Osteoblast (primary cell): ENCODE measurements at regions not wholly inside any gene's neighbourhood (a gene's known extent, or its start where the extent isn't known, plus 50 kb on each side); places are given as distances from the start of the nearest gene placed in this dataset.
A peak's percentile ranks its signal among the peaks of the same experiment; 100 is the strongest.
"Not testable (repeated sequence)": the region's sequence is repeated elsewhere in the genome, so short reads cannot be mapped to it uniquely, and the experiment has no call there.

Experiments
- DNase-seq: peaks from one replicate; pipeline ENCODE4 v3.0.0; 2011; ENCODE audit warnings: low spot score, mixed read lengths; ENCODE audit not compliant: insufficient read length; ENCODE audit errors: missing footprints
- H2AFZ ChIP-seq: 2 replicates; pipeline ENCODE4 v1.6.0; 2011; ENCODE audit warnings: mild to moderate bottlenecking, low read length
- H3K27ac ChIP-seq: 2 replicates; pipeline ENCODE4 v1.5.1; 2011; ENCODE audit warnings: mild to moderate bottlenecking, low read depth, low read length, moderate library complexity
- H3K27me3 ChIP-seq: 2 replicates; pipeline ENCODE4 v1.6.0; 2012; ENCODE audit warnings: mild to moderate bottlenecking, control low read depth, inconsistent platforms, low read length, moderate library complexity; ENCODE audit not compliant: insufficient read depth
- H3K36me3 ChIP-seq: 2 replicates; pipeline ENCODE4 v1.5.1; 2011; ENCODE audit warnings: mild to moderate bottlenecking, low read length, control low read depth, moderate library complexity; ENCODE audit not compliant: insufficient read depth
- H3K4me1 ChIP-seq: 2 replicates; pipeline ENCODE4 v1.5.1; 2011; ENCODE audit warnings: mild to moderate bottlenecking, low read length, control low read depth, moderate library complexity; ENCODE audit not compliant: insufficient read depth
- H3K4me2 ChIP-seq: 2 replicates; pipeline ENCODE4 v1.6.0; 2011; ENCODE audit warnings: mild to moderate bottlenecking, low read length; ENCODE audit not compliant: insufficient read depth
- H3K4me3 ChIP-seq: fragments of 200-600 bp; sonication (generic); 3 replicates; pipeline ENCODE4 v1.5.1; 2012; ENCODE audit warnings: mild to moderate bottlenecking, low read length, inconsistent platforms; ENCODE audit not compliant: insufficient read depth
- H3K79me2 ChIP-seq: 2 replicates; pipeline ENCODE4 v1.6.0; 2012; ENCODE audit warnings: mild to moderate bottlenecking, low read length, control low read depth, inconsistent platforms; ENCODE audit not compliant: insufficient read depth
- H3K9me3 ChIP-seq: 2 replicates; pipeline ENCODE4 v1.5.1; 2011; ENCODE audit warnings: low read depth, low read length, control low read depth
- H4K20me1 ChIP-seq: 2 replicates; pipeline ENCODE4 v1.6.0; 2012; ENCODE audit warnings: mild to moderate bottlenecking, low read length, control low read depth; ENCODE audit not compliant: insufficient read depth

DNA sequence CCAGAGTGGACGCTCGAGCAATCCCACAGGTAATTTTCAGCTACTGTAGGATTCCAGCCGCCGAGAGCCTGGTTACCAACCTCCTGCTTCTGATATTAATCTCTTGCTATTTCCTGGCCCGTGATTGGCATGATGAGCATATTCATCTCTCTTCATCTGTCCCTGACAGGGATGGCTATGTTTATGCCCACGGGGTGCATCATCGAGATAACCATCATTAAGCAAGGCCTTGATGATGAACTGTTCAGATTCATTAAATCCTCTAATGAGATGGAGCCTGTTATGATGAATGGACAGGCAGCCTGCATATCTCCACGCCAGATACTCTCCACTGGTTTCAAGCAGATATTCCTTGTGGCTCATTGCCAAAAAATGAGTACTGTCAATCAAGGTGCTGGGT, 227.3 kb downstream of the ZNF37A start:
- not testable (repeated sequence) for H3K4me2 ChIP-seq, DNase-seq, H3K4me3 ChIP-seq, H3K36me3 ChIP-seq, H3K9me3 ChIP-seq, H3K4me1 ChIP-seq, H4K20me1 ChIP-seq, H3K27ac ChIP-seq, H3K79me2 ChIP-seq, H3K27me3 ChIP-seq, H2AFZ ChIP-seq

DNA sequence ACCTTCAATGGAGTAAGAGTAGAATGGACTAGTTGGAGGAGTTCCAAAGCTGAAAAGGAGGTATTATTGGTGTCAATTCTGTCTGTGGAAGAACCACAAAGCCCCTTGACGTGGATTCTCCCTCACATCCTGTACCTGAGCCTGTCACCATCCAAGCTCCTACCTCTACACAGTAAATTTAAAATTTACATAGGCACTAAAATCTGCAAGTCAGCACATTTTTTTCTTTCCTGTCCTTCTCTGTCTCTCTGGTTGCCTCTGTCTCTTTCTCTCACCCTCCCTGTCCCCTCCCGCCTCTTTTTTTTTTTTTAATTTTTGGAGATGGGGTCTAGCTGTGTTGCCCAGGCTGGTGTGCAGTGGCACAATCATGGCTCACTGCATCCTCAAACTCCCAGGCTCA, 236.2 kb downstream of the ZNF37A start:
- not testable (repeated sequence) for H3K36me3 ChIP-seq, H3K27me3 ChIP-seq, DNase-seq, H3K27ac ChIP-seq, H3K79me2 ChIP-seq, H4K20me1 ChIP-seq, H3K4me3 ChIP-seq, H3K9me3 ChIP-seq, H3K4me1 ChIP-seq, H2AFZ ChIP-seq, H3K4me2 ChIP-seq

DNA sequence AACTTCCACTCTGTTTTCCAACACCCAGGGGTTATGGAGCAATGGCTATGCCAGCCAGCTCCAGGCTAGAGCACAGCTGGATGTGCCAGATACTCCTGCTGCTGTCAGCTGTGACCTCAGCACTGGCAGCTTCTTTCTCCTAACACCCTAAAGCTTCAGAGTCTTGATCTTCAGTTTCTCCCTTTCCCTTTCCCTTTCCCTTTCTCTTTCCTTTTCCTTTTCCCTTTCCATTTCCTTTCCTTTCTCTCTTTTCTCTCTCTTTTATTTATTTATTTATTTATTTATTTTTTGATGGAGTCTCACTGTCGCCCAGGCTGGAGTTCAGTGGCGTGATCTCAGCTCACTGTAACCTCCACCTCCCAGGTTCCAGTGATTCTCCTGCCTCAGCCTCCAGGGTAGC, 237.0 kb downstream of the ZNF37A start:
- H3K27me3 ChIP-seq, DNase-seq, H3K4me2 ChIP-seq, H3K4me1 ChIP-seq, H3K27ac ChIP-seq, H3K36me3 ChIP-seq, H2AFZ ChIP-seq, H3K9me3 ChIP-seq, H3K79me2 ChIP-seq, H3K4me3 ChIP-seq, H4K20me1 ChIP-seq: not testable (repeated sequence)

DNA sequence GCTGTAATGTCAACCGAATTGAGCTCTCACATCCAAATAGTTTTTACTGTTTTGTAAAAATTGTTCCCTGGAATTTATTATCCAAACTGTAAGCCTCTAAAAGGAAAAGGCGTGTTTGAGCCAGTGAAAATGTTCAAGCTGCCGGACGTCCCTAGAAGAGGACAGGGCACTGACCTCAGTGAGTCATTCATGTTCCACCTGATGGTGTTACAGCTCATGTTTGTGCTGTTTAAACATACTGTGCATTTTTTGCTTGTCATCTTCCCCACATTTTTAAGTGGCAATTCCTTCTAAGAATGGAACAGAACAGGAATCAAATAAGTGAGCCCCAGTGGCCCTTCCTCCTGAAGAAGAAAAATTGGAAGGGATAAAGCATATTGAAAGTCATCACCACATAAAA, 239.6 kb downstream of the ZNF37A start:
- H3K79me2 ChIP-seq, H3K27ac ChIP-seq, H2AFZ ChIP-seq, H3K4me1 ChIP-seq, H3K36me3 ChIP-seq, H4K20me1 ChIP-seq, H3K4me2 ChIP-seq, H3K9me3 ChIP-seq, H3K27me3 ChIP-seq, H3K4me3 ChIP-seq, DNase-seq: not testable (repeated sequence)

DNA sequence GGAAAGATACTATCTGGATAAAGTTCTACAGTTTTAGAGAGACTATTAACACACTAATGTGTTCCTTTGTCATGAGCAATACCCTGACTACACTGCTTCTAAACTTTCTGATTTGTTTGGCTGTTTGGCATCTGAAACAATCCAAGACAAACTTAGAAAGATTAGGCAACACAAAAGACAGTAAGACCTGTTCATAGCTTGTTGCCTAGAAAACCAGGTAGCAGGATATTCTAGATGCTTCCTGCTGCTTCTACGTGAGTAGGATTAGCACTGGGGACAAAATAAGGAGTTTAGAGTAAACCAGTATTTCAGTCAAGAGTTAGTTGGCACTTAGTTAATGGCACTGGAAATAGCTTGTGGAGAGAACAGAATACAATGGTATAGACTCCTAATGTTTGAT, 256.5 kb downstream of the ZNF37A start:
- H3K27me3 ChIP-seq, H3K4me1 ChIP-seq, H3K27ac ChIP-seq, H2AFZ ChIP-seq, H3K36me3 ChIP-seq, H3K9me3 ChIP-seq, H3K79me2 ChIP-seq, DNase-seq, H3K4me3 ChIP-seq, H4K20me1 ChIP-seq, H3K4me2 ChIP-seq: not testable (repeated sequence)

DNA sequence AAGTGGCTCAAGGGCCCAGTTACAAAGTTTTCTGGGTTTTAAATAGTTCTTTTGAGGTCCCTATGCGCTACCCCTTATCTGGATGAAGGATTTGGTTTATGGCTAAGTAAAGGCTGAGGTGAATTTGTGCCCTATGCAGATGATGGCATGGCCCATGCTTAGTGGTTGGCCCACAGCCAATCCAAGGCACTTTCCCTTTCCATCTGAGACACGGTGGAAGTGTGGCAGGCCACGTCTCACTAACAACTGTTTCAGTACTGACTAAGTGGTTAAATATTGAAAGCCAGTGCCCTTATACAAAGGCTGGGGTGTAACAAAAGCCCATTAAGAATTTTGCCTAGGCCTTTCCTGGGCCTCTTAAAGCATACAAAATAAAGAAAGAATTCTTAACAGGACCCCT, 260.3 kb downstream of the ZNF37A start:
- H3K9me3 ChIP-seq, H2AFZ ChIP-seq, DNase-seq, H3K79me2 ChIP-seq, H3K4me2 ChIP-seq, H3K27ac ChIP-seq, H3K27me3 ChIP-seq, H4K20me1 ChIP-seq, H3K36me3 ChIP-seq, H3K4me3 ChIP-seq, H3K4me1 ChIP-seq: not testable (repeated sequence)

DNA sequence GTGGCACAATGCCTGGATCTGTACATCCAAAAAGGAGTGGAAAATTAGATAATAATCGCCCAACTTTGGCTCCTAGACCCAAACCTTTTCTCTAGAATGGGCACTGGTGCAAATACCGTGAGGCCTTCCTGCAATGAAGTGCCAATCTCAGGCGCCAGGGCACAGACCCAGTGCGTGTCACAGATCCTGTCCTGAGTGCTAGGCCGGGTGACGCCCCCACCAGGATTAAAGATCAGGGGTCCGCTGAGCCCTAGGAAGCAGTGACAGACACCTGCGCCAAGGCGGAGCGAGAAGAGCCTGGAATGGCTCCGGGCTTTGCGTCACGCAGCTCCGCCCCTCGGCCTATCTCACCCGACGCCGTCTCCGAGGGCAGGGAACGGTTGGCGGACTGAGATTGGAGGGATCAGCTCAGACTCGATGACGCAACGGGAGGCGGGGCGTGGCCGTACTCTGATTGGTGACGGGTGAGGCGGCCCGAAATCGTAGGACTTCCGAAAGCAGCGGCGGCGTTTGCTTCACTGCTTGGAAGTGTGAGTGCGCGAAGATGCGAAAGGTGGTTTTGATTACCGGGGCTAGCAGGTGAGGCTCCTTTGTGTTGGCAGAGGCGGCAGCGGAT, 261.9 kb downstream of the ZNF37A start:
- H3K27me3 ChIP-seq, H3K79me2 ChIP-seq, H4K20me1 ChIP-seq, H3K36me3 ChIP-seq, H3K4me1 ChIP-seq, DNase-seq, H3K9me3 ChIP-seq: not testable (repeated sequence)
- H3K4me2 ChIP-seq, result peak overlapping the region; percentile 79
- H3K4me3 ChIP-seq, result peak overlapping the region; percentile 72
- H2AFZ ChIP-seq, result peak overlapping the region; percentile 96
- H3K27ac ChIP-seq, result peak overlapping the region; percentile 41

DNA sequence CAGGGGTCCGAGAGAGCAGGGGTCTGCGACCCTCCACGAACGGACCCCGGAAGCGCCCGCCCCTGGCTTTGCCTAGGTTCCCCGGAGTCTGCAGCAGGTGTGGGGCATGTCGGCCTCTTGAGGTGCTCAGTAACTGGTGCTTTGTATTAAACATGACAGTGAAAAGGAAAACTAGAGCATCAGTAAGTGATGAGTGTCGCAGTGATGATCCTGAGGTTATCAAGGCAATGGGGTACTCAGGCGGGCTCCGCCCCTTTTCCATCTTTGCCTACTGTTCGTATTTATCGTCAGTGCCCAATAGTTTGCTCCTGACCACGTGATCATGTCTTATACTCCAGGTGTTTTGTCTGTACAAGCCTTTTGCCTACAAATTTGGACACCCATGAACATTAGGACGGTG, 262.4 kb downstream of the ZNF37A start:
- H3K4me2 ChIP-seq, result peak overlapping the region; percentile 68
- H3K27ac ChIP-seq, H3K79me2 ChIP-seq, H3K36me3 ChIP-seq, H3K4me1 ChIP-seq, DNase-seq, H3K9me3 ChIP-seq, H3K27me3 ChIP-seq, H4K20me1 ChIP-seq: not testable (repeated sequence)
- peak overlapping the region; percentile 72 for H3K4me3 ChIP-seq
- peak overlapping the region; percentile 76 for H2AFZ ChIP-seq

DNA sequence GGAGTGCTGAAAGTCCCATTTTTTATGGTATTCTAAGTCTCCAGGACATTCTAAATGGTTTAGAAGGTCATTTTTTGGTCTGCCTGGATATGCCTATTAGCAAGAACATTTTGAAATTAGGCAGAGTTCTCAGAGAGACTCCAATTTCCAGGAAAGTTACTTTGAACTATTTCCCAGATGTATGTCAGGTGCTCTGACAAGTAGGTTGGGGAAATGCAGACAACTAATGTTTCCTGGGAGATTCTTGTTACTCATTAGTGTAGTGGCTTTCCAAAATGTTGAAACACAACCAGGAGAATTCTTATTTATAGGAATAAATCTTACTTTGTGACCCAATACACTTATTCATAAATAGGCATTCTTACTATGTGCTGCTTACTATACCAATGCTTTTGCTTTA, 268.4 kb downstream of the ZNF37A start:
- not testable (repeated sequence) for H3K27me3 ChIP-seq, H3K9me3 ChIP-seq, DNase-seq, H2AFZ ChIP-seq, H3K79me2 ChIP-seq, H3K4me1 ChIP-seq, H4K20me1 ChIP-seq, H3K4me2 ChIP-seq, H3K27ac ChIP-seq, H3K4me3 ChIP-seq, H3K36me3 ChIP-seq
